HG03354 (cell line): ENCODE measurements at regions not wholly inside any gene's neighbourhood (a gene's known extent, or its start where the extent isn't known, plus 50 kb on each side); places are given as distances from the start of the nearest gene placed in this dataset.
A peak's percentile ranks its signal among the peaks of the same experiment; 100 is the strongest.

Experiments
- ATAC-seq: cut with Tn5 transposase; IDR thresholded peaks from one replicate; pipeline ENCODE4 v1.9.1; 2021; ENCODE audit warnings: mild to moderate bottlenecking; ENCODE audit not compliant: unreplicated experiment, poor library complexity, severe bottlenecking

DNA sequence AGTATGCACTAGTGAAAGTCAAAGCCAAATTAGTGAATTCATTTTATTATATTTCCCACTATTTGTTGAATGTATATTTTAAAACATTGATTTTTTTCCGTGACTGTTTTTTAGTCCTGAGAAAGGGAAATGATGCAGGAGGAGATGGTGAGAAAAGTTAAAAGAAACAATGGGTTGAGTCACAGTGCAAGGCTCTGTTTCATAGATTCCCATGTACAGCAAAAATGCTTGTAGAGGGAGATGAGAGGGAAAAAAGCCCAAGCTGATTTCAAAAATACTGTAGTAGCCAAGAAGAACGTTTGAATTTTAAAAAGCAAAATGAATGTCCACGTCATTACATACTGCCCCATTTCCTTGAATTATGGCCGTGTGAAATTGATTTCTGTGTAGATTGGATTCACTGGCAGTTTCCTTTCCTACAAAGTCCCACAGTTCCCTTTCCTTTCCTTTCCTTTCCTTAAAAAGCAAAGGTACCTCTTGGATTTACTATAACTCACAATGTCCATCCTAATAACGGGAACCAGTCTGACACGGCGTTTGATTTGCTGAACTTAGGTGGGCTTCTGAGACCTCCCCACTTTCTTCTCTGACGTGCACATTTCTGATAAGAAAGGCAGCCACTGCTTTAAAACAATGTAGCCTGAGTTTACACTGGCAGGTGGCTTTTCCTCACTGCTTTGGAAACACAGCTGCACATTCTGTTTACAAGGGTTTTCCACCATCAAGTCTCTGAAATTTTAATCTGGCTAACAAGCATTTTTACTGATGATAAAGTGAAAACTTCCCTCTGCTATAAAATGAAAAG, 63.7 kb downstream of the SPCS3 start:
- no peak for ATAC-seq

DNA sequence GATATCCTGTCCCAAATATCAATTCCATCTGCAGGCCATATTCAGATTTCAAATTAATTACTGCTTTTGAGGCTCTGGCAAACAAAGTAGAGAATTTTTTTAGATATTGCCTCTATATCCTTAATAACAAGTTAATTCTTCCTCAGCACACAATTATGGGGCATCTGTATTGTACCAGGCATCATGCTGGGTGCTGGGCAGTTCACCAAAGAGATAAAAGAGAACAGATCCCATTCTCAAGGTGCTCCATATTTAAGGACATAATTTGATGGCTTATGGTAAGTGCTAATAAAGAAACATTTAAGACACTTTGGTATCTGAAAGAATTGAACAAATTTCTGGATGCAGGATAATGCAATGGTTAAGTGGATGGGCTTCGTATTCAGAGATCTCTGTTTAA, 65.8 kb downstream of the SPCS3 start:
- no peak for ATAC-seq

GRCh38 chr4:176387571-176387970, 67.8 kb downstream of the SPCS3 start:
- no peak for ATAC-seq

DNA sequence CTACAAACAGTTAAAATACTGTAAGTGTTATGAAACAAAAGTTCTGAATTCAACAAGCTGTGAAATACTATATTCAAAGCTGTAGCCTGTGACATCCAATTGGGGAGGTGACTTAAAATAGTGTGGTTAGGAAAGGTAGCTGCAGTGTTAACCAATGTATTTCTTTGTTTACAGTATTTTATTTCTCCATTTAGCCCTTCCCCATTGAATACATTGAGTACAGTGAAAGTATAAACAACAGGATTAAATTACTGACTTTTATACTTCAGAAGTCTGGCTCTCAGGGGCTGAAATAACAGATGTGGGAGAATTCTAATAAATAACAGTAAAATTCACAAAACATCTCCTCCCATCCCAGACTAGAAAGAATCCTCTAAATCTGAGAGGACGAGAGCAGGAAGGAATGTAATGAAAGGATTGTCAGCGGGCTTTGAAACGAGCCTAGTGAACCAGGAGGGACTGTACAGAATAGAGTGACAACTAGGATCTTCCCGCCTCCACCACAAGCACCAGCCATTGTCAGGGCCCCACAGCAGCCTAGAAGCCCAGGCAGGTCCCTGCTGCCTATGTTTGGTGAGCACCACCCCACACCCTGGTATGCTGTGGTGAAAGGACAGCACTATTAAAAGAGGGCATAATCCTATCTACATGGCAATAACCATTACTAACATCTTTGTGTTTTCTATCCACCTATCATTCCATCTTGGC, 73.7 kb downstream of the SPCS3 start:
- no peak for ATAC-seq

DNA sequence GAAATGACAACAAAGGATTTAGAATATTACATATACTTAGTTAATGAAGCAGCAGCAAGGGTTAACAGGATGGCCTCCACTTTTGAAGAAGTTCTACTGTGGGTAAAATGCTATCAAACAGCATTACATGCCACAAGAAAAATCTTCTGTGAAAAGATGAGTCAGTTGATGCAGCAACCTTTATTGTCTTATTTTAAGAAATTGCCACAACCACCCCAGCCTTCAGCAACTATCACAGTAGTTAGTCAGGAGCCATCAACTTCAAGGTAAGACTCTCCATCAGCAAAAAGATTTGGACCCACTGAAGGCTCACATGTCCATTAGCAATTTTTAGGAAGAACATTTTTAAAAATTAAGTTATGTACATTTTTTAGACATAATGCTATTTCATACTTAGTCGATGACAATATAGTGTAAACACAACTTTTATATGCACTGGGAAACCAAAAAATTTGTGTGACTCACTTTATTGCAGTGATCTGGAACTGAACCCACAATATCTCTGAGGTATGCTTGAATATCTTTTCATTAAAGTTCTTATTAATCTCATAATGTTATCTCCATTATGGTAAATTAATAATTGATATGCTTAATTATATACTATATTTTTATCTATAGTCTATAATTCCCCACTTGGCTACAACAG, 81.2 kb downstream of the SPCS3 start:
- no peak for ATAC-seq

GRCh38 chr4:176404621-176405020, 84.9 kb downstream of the SPCS3 start:
- no peak for ATAC-seq

DNA sequence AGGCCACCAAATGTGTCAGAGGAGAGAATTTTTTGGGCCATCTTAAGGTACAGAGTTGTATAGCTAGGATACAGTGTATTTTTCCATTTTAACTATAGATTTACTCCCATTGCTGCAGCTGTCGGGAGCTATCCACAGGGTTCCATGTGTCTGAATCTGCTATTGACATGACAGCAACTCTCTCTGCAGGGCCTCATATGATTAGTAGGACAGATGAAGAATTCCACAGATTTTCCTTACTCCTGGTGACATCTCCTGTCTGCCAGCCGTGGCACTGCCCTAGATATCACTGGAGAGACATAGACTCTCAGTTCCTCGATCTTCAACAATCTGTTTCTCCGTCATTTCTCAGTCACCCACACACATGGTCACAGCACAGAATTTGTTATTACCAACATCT, 86.5 kb downstream of the SPCS3 start:
- ATAC-seq: no peak

GRCh38 chr4:176406736-176407135, 87.0 kb downstream of the SPCS3 start:
- ATAC-seq: no peak

GRCh38 chr4:176409627-176410026, 89.9 kb downstream of the SPCS3 start:
- ATAC-seq: no peak

DNA sequence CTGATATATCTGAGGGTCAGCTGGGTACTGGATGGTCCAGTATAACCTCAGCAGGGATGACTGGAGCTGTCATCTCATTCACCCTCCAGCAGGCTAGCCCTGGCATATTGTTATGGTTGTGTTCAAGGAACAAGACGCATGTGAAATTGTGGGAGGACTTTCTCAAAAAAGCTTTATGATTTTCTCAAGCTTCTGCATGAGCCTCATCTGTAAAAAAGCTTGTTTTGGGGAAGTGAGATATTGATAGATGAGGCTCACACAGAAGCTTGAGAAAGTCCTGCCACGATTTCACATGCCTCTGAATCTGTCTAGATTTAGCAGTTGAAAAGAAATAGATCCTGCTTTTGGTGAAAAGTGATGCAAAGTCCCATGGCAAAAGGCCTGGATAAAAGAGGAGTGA, 93.4 kb downstream of the SPCS3 start:
- peak; percentile 64 for ATAC-seq

- no peak for ATAC-seq
Measured at GRCh38 chr4:176422001-176422400, 102.2 kb downstream of the SPCS3 start.

DNA sequence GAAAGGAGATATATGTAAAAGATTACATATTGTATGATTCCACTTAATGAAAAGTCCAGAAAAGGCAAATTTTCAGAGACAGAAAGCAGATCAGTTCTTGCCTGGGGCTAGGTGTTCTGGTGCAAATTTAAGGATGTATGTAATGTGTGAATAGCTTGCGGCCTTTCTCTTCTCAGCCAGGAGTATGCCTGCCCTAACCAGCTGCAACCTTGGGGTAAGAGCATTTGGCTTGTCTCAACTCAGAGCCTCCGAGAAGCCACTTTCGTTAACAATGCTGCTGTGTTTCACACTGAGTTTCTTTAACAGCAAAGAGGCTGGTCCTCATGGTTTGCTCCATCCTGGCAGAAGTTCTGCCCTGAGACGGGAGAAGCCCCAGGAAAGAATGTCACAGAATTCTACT, 102.7 kb downstream of the SPCS3 start:
- ATAC-seq: no peak

DNA sequence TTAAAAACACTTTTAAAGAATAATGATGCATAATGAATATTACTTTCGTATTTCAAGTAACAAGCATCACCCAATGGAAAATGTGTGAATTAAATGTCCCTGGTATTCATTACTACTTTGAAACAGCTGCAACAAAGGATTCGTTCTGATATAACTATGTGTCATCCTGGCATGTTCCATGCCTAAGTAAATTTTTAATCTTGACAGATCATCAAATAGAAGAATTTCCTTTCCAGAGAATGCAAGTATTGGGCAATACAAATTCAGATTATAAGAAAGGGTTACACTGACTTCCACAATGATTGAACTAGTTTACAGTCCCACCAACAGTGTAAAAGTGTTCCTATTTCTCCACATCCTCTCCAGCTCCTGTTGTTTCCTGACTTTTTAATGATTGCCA, 105.3 kb downstream of the SPCS3 start:
- ATAC-seq: no peak

DNA sequence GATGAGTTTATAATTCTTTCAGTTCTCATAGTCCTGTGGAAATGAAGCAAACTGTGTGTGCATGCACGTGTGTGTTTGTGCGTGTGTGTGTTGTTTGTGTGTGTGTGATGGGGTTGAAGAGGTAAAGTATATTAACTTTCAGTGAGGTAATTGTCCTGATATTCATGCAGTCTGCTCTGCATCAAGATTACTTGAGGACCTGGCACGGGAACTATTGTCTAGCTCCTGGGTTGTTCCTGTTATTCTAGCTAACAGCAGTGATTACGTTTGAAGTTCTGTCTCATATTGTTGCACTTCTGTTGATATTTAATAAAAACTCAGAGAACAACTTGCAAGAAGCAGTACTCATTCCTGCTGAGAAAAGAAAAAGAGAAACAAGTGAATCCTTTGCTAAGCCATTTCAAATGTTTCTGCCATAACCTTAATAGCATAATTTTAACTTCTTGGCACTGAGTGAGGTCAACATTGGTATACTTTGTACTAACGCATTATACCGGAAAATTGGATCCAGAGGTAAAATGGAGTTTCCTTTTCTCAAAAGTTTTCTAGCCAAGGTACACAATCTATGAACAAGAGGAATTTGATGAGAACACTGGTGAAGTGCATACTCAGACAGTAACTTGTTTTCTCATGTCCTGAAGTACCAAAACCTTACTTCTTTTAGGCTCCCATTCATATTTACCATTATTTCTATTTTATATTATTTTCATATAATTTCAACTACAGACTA, 113.2 kb downstream of the SPCS3 start:
- ATAC-seq: no peak

DNA sequence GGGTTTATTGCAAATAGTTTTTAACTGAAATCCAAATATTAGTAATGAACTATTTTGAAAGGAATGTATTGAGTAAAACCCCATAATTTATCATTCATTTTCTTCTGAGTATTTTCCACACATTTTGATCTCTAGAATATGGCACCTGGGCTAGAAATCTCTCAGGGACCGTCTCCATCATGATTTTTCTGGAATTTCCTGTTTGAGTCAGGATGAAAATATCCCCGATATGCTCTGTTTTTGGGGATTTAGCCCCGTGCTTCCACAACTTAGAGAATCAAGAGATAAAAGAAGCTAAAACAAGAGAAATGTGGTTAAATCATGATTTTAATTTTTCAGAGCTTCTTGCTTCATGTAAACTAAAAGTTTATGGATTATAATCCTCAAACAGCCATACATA, 114.2 kb downstream of the SPCS3 start:
- ATAC-seq: no peak

DNA sequence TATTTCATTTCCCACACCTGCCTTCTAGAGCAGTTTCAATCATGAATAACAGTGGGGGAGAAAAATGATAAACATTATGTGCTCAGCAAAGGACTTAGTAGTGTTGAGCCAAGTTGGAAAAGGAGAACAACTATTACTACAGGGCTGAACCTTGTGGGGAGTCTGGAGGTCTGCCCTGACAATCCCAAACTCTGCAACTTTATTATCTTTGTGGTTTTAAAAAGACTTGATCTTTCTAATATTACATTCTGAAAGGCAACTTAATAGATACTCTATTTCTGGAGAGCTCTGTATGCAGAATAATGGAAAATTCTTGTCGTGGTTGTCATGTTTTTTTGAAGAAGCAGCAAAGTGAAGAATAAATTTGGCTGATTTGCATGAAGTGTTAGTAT, 116.1 kb downstream of the SPCS3 start:
- ATAC-seq: no peak

DNA sequence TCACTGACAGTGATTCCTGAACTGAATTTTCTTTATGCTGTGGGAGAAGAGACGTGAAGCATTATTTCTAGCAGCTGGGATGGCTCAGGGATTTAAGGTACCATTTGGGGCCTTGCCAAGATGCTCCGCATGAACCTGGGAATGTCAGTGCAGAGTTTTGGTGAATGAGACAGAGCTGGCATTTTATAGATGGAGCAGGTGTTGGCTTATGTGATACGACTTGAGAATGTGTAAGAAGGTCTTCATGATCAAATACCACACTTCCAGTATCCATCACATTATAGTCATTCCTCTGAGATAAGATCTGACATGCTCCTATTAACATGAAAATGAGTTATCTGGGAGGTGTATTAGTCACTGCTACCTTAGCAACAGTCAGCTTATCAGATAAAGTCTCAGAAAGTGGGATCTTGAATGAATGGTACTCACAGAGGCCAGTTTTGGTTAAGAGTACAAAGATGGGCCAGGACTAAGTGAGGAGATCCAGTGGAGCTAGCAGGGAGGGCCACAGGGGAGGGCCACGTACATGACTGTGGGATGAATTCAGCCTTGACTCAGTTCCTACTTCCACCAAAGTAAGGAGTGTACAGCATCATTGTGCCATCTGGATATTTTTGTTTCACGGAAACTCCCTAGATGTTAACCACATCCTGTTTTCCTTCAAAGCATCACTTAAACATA, 116.7 kb downstream of the SPCS3 start:
- ATAC-seq: peak; percentile 73

- no peak for ATAC-seq
Measured at GRCh38 chr4:176437756-176438155, 118.0 kb downstream of the SPCS3 start.

DNA sequence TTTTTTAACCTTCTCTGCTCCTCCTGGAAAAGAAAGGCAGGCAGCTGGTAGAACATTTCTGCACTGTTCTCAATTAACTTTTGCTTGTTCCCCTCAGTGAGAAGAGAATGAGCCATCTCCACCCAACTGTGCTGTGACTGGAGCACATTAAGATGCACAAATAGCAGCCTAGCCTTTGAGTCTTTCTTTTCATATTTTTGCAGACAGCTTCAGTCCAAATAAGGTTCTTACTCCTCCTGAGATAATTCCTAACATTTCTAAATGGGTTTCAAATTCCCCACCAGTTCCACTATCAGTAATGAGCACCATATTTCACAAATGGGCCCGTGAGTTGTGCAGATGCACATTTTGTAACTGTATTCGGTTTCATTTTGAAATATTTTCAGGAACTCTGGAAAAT, 118.6 kb downstream of the SPCS3 start:
- ATAC-seq: no peak

DNA sequence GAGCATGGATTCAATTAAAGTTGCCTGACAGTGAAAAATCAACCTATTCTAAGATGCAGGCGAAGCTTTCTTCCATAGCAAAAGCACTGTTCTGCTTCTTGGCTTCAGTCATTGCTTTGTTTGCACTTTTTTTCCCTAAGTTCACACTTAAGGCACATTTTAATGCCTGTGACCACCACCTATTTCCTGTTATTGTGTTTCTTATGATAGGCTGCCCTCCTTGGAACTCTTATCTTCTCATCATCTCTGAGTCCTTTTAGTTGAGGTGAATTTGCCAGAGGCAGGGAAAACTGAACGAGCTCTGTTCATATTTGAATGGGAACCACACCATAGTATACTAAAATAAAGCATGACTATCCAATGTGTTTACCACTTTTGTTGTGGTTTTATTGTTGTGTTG, 119.8 kb downstream of the SPCS3 start:
- ATAC-seq: no peak
